Neural cell (in vitro differentiated cells): ENCODE measurements at regions not wholly inside any gene's neighbourhood (a gene's known extent, or its start where the extent isn't known, plus 50 kb on each side); places are given as distances from the start of the nearest gene placed in this dataset.

Experiments used
- H2AFZ ChIP-seq: fragments of 200-600, 300-800 bp; sonication (generic), shearing (Covaris generic); 2 replicates; pipeline ENCODE4 v1.6.0; 2014; ENCODE audit warnings: low read depth, mild to moderate bottlenecking, antibody characterized with exemption, low read length, moderate library complexity
- H3F3A ChIP-seq: fragments of 200-600 bp; shearing (Covaris generic); 2 replicates; pipeline ENCODE4 v1.6.1; 2016; ENCODE audit warnings: mild to moderate bottlenecking, moderate library complexity, mixed read lengths, antibody characterized with exemption, low read length; ENCODE audit not compliant: insufficient read depth, poor library complexity, severe bottlenecking
- H3K27ac ChIP-seq: fragments of 200-600, 300-800 bp; sonication (generic), shearing (Covaris generic); 2 replicates; pipeline ENCODE4 v1.5.1; 2014; ENCODE audit warnings: mild to moderate bottlenecking, low read length, moderate library complexity
- H3K27me3 ChIP-seq: fragments of 300-800, 200-600 bp; sonication (generic), shearing (Covaris generic); 2 replicates; pipeline ENCODE4 v1.6.0; 2014; ENCODE audit warnings: mild to moderate bottlenecking, low read depth, low read length, moderate library complexity; ENCODE audit not compliant: insufficient read depth
- H3K36me3 ChIP-seq: fragments of 300-800, 200-600 bp; sonication (generic), shearing (Covaris generic); 2 replicates; pipeline ENCODE4 v1.5.1; 2014; ENCODE audit warnings: mild to moderate bottlenecking, antibody characterized with exemption, low read length, moderate library complexity; ENCODE audit not compliant: insufficient read depth
- H3K4me2 ChIP-seq: fragments of 300-800, 200-600 bp; sonication (generic), shearing (Covaris generic); 2 replicates; pipeline ENCODE4 v1.6.0; 2014; ENCODE audit warnings: mild to moderate bottlenecking, low read length
- H3K4me3 ChIP-seq: fragments of 300-800, 200-600 bp; sonication (generic), shearing (Covaris generic); 2 replicates; pipeline ENCODE4 v1.5.1; 2014; ENCODE audit warnings: mild to moderate bottlenecking, low read length, moderate library complexity
- H3K79me2 ChIP-seq: fragments of 200-600 bp; shearing (Covaris generic); replicated peaks from 2 replicates; pipeline ENCODE4 v1.6.0; 2014; ENCODE audit warnings: mild to moderate bottlenecking, low read length, moderate library complexity; ENCODE audit not compliant: insufficient read depth
- H3K9ac ChIP-seq: fragments of 300-800, 200-600 bp; sonication (generic), shearing (Covaris generic); 2 replicates; pipeline ENCODE4 v1.6.1; 2016; ENCODE audit warnings: mild to moderate bottlenecking, low read length, mixed read lengths
- H3K9me2 ChIP-seq: fragments of 200-600 bp; shearing (Covaris generic); 2 replicates; pipeline ENCODE4 v1.6.1; 2016; ENCODE audit warnings: mild to moderate bottlenecking, low read length, mixed read lengths; ENCODE audit not compliant: insufficient read depth
- H3K9me3 ChIP-seq: fragments of 200-600, 300-800 bp; sonication (generic), shearing (Covaris generic); 2 replicates; pipeline ENCODE4 v1.6.1; 2016; ENCODE audit warnings: mild to moderate bottlenecking, mixed run types, low read length, moderate library complexity, mixed read lengths
- H4K20me1 ChIP-seq: fragments of 200-600 bp; shearing (Covaris generic); 2 replicates; pipeline ENCODE4 v1.6.1; 2016; ENCODE audit warnings: mild to moderate bottlenecking, mixed run types; ENCODE audit not compliant: insufficient read depth
- CTCF ChIP-seq: fragments of 450-650 bp; IDR thresholded peaks from 2 replicates; pipeline ENCODE4 v1.5.1; 2014; ENCODE audit warnings: antibody characterized with exemption, mild to moderate bottlenecking, moderate library complexity; ENCODE audit not compliant: poor library complexity, severe bottlenecking
- EP300 ChIP-seq: fragments of 450-650 bp; conservative IDR thresholded peaks from 2 replicates; pipeline ENCODE4 v1.6.1; 2014; ENCODE audit warnings: antibody characterized with exemption, mild to moderate bottlenecking, moderate library complexity; ENCODE audit not compliant: poor library complexity, severe bottlenecking
- EZH2 ChIP-seq: fragments of 200-600, 300-800 bp; shearing (Covaris generic), sonication (generic); IDR thresholded peaks from 2 replicates; pipeline ENCODE4 v1.6.1; 2014; ENCODE audit warnings: antibody characterized with exemption, low read length, borderline replicate concordance, mild to moderate bottlenecking; ENCODE audit not compliant: insufficient read depth, poor library complexity, severe bottlenecking
- MXI1 ChIP-seq: fragments of 450-650 bp; conservative IDR thresholded peaks from 2 replicates; pipeline ENCODE4 v1.6.1; 2014; ENCODE audit warnings: antibody characterized with exemption, mild to moderate bottlenecking; ENCODE audit not compliant: poor library complexity, severe bottlenecking
- POLR2AphosphoS5 ChIP-seq: IDR thresholded peaks from 2 replicates; pipeline ENCODE4 v1.6.1; 2012
- RAD21 ChIP-seq: fragments of 450-650 bp; conservative IDR thresholded peaks from 2 replicates; pipeline ENCODE4 v1.6.1; 2014; ENCODE audit warnings: antibody characterized with exemption, mild to moderate bottlenecking, moderate library complexity
- REST ChIP-seq: IDR thresholded peaks from 2 replicates; pipeline ENCODE4 v1.6.1; 2012; ENCODE audit warnings: borderline replicate concordance
- SMC3 ChIP-seq: fragments of 450-650 bp; conservative IDR thresholded peaks from 2 replicates; pipeline ENCODE4 v1.6.1; 2014; ENCODE audit warnings: antibody characterized with exemption, mild to moderate bottlenecking, moderate library complexity; ENCODE audit not compliant: poor library complexity
- TAF1 ChIP-seq: IDR thresholded peaks from 2 replicates; pipeline ENCODE4 v1.6.1; 2012; ENCODE audit warnings: low read depth

- H3K79me2 ChIP-seq = no peaks in the 10 kb centered on the region
- TF ChIP-seq REST (no peak), EP300 (no peak), MXI1 (no peak), EZH2 (no peak), CTCF (peak; percentile 88), SMC3 (peak; percentile 85), RAD21 (peak; percentile 89), TAF1 (no peak), POLR2AphosphoS5 (no peak)
- no peaks in the 10 kb centered on the region for H3K36me3 ChIP-seq
- no peak overlapping the region for H3K4me2 ChIP-seq
- H3K4me3 ChIP-seq = no peak overlapping the region
- no peaks in the 10 kb centered on the region for H3K9me3 ChIP-seq
- no peak overlapping the region for H3K27ac ChIP-seq
- H3K27me3 ChIP-seq = no peaks in the 10 kb centered on the region
- no peak overlapping the region for H2AFZ ChIP-seq
- H4K20me1 ChIP-seq = no peaks in the 10 kb centered on the region
- no peaks in the 10 kb centered on the region for H3F3A ChIP-seq
- H3K9me2 ChIP-seq = no peaks in the 10 kb centered on the region
- no peak overlapping the region for H3K9ac ChIP-seq
Observed at GRCh38 chr11:26276798-26277424, 55.0 kb upstream of the ANO3 start.

- Histone ChIP-seq H3K27me3 (no peaks in the 10 kb centered on the region), H3K79me2 (no peaks in the 10 kb centered on the region), H3K4me2 (no peak overlapping the region), H3K9me2 (no peaks in the 10 kb centered on the region), H3F3A (no peaks in the 10 kb centered on the region), H2AFZ (no peak overlapping the region), H3K4me3 (no peak overlapping the region), H3K36me3 (no peaks in the 10 kb centered on the region), H3K9ac (no peak overlapping the region), H3K9me3 (no peaks in the 10 kb centered on the region), H3K27ac (no peak overlapping the region), H4K20me1 (no peaks in the 10 kb centered on the region)
- TF ChIP-seq SMC3 = no peak
- no peak for TF ChIP-seq REST
- TF ChIP-seq MXI1 = no peak
- no peak for TF ChIP-seq TAF1
- TF ChIP-seq EP300 = no peak
- TF ChIP-seq POLR2AphosphoS5 = no peak
- TF ChIP-seq CTCF = no peak
- no peak for TF ChIP-seq EZH2
- no peak for TF ChIP-seq RAD21
Observed at GRCh38 chr11:26278354-26278753, 53.6 kb upstream of the ANO3 start.
